Keratinocyte (primary cell): ENCODE measurements at regions not wholly inside any gene's neighbourhood (a gene's known extent, or its start where the extent isn't known, plus 50 kb on each side); places are given as distances from the start of the nearest gene placed in this dataset.
A peak's percentile ranks its signal among the peaks of the same experiment; 100 is the strongest.

Experiments used
- DNase-seq: peaks from one replicate; pipeline ENCODE4 v3.0.0-alpha.2; 2011; ENCODE audit warnings: low read depth, missing footprints, low spot score
- FAIRE-seq: peaks from 2 replicates; lab custom pipeline; 2011; peaks lifted over from hg19 to GRCh38; lab: Jason Lieb, UNC
- H2AFZ ChIP-seq: 2 replicates; pipeline ENCODE4 v1.6.0; 2012; ENCODE audit warnings: low read length, control low read depth, inconsistent platforms; ENCODE audit not compliant: control insufficient read depth
- H3K27ac ChIP-seq: 2 replicates; pipeline ENCODE4 v1.5.1; 2011; ENCODE audit warnings: low read length; ENCODE audit not compliant: control insufficient read depth, insufficient read depth
- H3K27me3 ChIP-seq: 3 replicates; pipeline ENCODE4 v1.6.0; 2011; ENCODE audit warnings: low read length; ENCODE audit not compliant: control insufficient read depth, insufficient read depth; ENCODE audit errors: extremely low read depth
- H3K36me3 ChIP-seq, 2 experiments: 2 replicates in 1 of 2; 3 replicates in 1 of 2; pipeline ENCODE4 v1.5.1; 2011; ENCODE audit warnings: low read length in 2 of 2, mild to moderate bottlenecking in 1 of 2; ENCODE audit not compliant: control insufficient read depth in 2 of 2, insufficient read depth in 2 of 2; ENCODE audit errors: extremely low read depth in 1 of 2
- H3K4me1 ChIP-seq: 3 replicates; pipeline ENCODE4 v1.5.1; 2011; ENCODE audit warnings: low read length; ENCODE audit not compliant: control insufficient read depth, insufficient read depth; ENCODE audit errors: extremely low read depth
- H3K4me2 ChIP-seq: 3 replicates; pipeline ENCODE4 v1.6.0; 2011; ENCODE audit warnings: low read depth, low read length; ENCODE audit not compliant: control insufficient read depth, insufficient read depth; ENCODE audit errors: extremely low read depth
- H3K4me3 ChIP-seq, 3 experiments: fragments of 200-600 bp in 1 of 3; sonication (generic) in 1 of 3; 2 replicates in 2 of 3; 3 replicates in 1 of 3; pipeline ENCODE4 v1.5.1; 2011 to 2016; ENCODE audit warnings: low read length in 3 of 3, mild to moderate bottlenecking in 3 of 3, control low read depth in 2 of 3, inconsistent platforms in 1 of 3, low read depth in 1 of 3, mixed read lengths in 1 of 3, mixed run types in 1 of 3, moderate library complexity in 1 of 3; ENCODE audit not compliant: control insufficient read depth in 2 of 3, insufficient read depth in 2 of 3; ENCODE audit errors: extremely low read depth in 1 of 3
- H3K79me2 ChIP-seq: 2 replicates; pipeline ENCODE4 v1.6.0; 2012; ENCODE audit warnings: low read length; ENCODE audit not compliant: control insufficient read depth, insufficient read depth
- H3K9ac ChIP-seq: 3 replicates; pipeline ENCODE4 v1.6.0; 2011; ENCODE audit warnings: low read length; ENCODE audit not compliant: control insufficient read depth, insufficient read depth; ENCODE audit errors: extremely low read depth
- H3K9me1 ChIP-seq: 3 replicates; pipeline ENCODE4 v1.6.0; 2011; ENCODE audit warnings: low read length; ENCODE audit not compliant: control insufficient read depth, insufficient read depth; ENCODE audit errors: extremely low read depth
- H3K9me3 ChIP-seq: 2 replicates; pipeline ENCODE4 v1.5.1; 2012; ENCODE audit warnings: low read depth, low read length; ENCODE audit not compliant: control insufficient read depth
- H4K20me1 ChIP-seq: 3 replicates; pipeline ENCODE4 v1.6.0; 2011; ENCODE audit warnings: low read length; ENCODE audit not compliant: control insufficient read depth, insufficient read depth; ENCODE audit errors: extremely low read depth
- EZH2 ChIP-seq: IDR thresholded peaks from one replicate; pipeline ENCODE4 v1.6.1; 2012; ENCODE audit warnings: inconsistent platforms, mild to moderate bottlenecking, low read length, moderate library complexity
- dilution Hi-C: fragments of 300-500 bp; cut with MboI; formaldehyde crosslinking; loops from one replicate; pipeline ENCODE4 v1.7.0; 2020; ENCODE audit warnings: low sequenced_read_pairs; ENCODE audit not compliant: extremely low pct_ligation_motif_present
- TF ChIP-seq, protein P1 (sequence below), 3 experiments: IDR thresholded peaks in 1 of 3; conservative IDR thresholded peaks in 1 of 3; optimal IDR thresholded peaks in 1 of 3; 2 replicates in 2 of 3; 3 replicates in 1 of 3; pipeline versions ENCODE3 to v1.5.1; 2011; ENCODE audit warnings: low read length in 3 of 3, mild to moderate bottlenecking in 3 of 3, moderate library complexity in 2 of 3, control low read depth in 1 of 3, inconsistent platforms in 1 of 3; ENCODE audit not compliant: insufficient read depth in 2 of 3; ENCODE audit errors: extremely low read depth in 1 of 3

DNA sequence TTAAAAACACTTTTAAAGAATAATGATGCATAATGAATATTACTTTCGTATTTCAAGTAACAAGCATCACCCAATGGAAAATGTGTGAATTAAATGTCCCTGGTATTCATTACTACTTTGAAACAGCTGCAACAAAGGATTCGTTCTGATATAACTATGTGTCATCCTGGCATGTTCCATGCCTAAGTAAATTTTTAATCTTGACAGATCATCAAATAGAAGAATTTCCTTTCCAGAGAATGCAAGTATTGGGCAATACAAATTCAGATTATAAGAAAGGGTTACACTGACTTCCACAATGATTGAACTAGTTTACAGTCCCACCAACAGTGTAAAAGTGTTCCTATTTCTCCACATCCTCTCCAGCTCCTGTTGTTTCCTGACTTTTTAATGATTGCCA, 105.3 kb downstream of the SPCS3 start:
- dilution Hi-C loops = no loop called here
- Histone ChIP-seq H4K20me1 (no peaks in the 10 kb centered on the region), H3K36me3 (no peaks in the 10 kb centered on the region), H3K4me1 (peaks cover 22% of the 10 kb centered on the region), H3K79me2 (no peaks in the 10 kb centered on the region), H2AFZ (no peak overlapping the region), H3K27me3 (no peaks in the 10 kb centered on the region), H3K9ac (no peak overlapping the region), H3K27ac (no peak overlapping the region), H3K9me1 (no peaks in the 10 kb centered on the region), H3K9me3 (no peaks in the 10 kb centered on the region), H3K4me3 (no peak overlapping the region), H3K4me2 (no peak overlapping the region)
- no peak for TF ChIP-seq EZH2
- TF ChIP-seq, protein P1, sequence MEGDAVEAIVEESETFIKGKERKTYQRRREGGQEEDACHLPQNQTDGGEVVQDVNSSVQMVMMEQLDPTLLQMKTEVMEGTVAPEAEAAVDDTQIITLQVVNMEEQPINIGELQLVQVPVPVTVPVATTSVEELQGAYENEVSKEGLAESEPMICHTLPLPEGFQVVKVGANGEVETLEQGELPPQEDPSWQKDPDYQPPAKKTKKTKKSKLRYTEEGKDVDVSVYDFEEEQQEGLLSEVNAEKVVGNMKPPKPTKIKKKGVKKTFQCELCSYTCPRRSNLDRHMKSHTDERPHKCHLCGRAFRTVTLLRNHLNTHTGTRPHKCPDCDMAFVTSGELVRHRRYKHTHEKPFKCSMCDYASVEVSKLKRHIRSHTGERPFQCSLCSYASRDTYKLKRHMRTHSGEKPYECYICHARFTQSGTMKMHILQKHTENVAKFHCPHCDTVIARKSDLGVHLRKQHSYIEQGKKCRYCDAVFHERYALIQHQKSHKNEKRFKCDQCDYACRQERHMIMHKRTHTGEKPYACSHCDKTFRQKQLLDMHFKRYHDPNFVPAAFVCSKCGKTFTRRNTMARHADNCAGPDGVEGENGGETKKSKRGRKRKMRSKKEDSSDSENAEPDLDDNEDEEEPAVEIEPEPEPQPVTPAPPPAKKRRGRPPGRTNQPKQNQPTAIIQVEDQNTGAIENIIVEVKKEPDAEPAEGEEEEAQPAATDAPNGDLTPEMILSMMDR (optimal IDR thresholded peaks at IDR 0.05 in 1 of 3, IDR thresholded peaks at IDR 0.05 in 1 of 3, conservative IDR thresholded peaks at IDR 0.05 in 1 of 3; ENCODE audit: extremely low read depth in 1 of 3, insufficient read depth in 2 of 3, low read length in 3 of 3) = no peak
- no peak for DNase-seq
- FAIRE-seq = no peak

- dilution Hi-C loops = no loop called here
These were observed 113.2 kb downstream of the SPCS3 start for GRCh38 chr4:176432811-176433540.

GRCh38 chr4:176433983-176434382, 114.2 kb downstream of the SPCS3 start:
- TF ChIP-seq EZH2 = no peak
- no peak overlapping the region for H3K4me3 ChIP-seq
- no peak overlapping the region for H3K9ac ChIP-seq
- peaks cover 17% of the 10 kb centered on the region for H3K4me1 ChIP-seq
- no peaks in the 10 kb centered on the region for H3K9me1 ChIP-seq
- dilution Hi-C loops = no loop called here
- H3K9me3 ChIP-seq = no peaks in the 10 kb centered on the region
- DNase-seq (no peak), FAIRE-seq (no peak)
- H3K4me2 ChIP-seq = no peak overlapping the region
- no peaks in the 10 kb centered on the region for H3K79me2 ChIP-seq
- no peaks in the 10 kb centered on the region for H3K27me3 ChIP-seq
- H2AFZ ChIP-seq = peak overlapping the region; percentile 25
- H4K20me1 ChIP-seq = no peaks in the 10 kb centered on the region
- H3K27ac ChIP-seq = no peak overlapping the region
- no peaks in the 10 kb centered on the region for H3K36me3 ChIP-seq

More at GRCh38 chr4:176432811-176433540, 113.2 kb downstream of the SPCS3 start:
- TF ChIP-seq EZH2 = no peak
- H3K27ac ChIP-seq = no peak overlapping the region
- H2AFZ ChIP-seq = no peak overlapping the region
- no peak overlapping the region for H3K4me2 ChIP-seq
- H3K27me3 ChIP-seq = no peaks in the 10 kb centered on the region
- no peaks in the 10 kb centered on the region for H3K79me2 ChIP-seq
- H4K20me1 ChIP-seq = no peaks in the 10 kb centered on the region
- no peaks in the 10 kb centered on the region for H3K9me1 ChIP-seq
- no peaks in the 10 kb centered on the region for H3K36me3 ChIP-seq
- DNase-seq = no peak
- peaks cover 17% of the 10 kb centered on the region for H3K4me1 ChIP-seq
- no peaks in the 10 kb centered on the region for H3K9me3 ChIP-seq
- FAIRE-seq = no peak
- no peak overlapping the region for H3K9ac ChIP-seq
- no peak overlapping the region for H3K4me3 ChIP-seq
